ENCODE measurements at regions not wholly inside any gene's neighbourhood (a gene's known extent, or its start where the extent isn't known, plus 50 kb on each side); places are given as distances from the start of the nearest gene placed in this dataset.

GRCh38 chr3:35426366-35426958 is 212.9 kb upstream of the ARPP21 start:
- H3K9ac ChIP-seq (ENCODE audit: low read length): no peak overlapping the region
- no peaks in the 10 kb centered on the region for H4K20me1 ChIP-seq (ENCODE audit: low read depth, low read length)
- H3K79me2 ChIP-seq (ENCODE audit: insufficient read depth, low read length): no peaks in the 10 kb centered on the region
- no peaks in the 10 kb centered on the region for H3K9me3 ChIP-seq (ENCODE audit: insufficient read depth, low read length)
- no peak overlapping the region for H2AFZ ChIP-seq (ENCODE audit: low read depth, low read length, severe bottlenecking)
- no peaks in the 10 kb centered on the region for H3K9me2 ChIP-seq (replicated peaks; ENCODE audit: insufficient read depth, low read length)
- H3K27me3 ChIP-seq (ENCODE audit: low read length): no peaks in the 10 kb centered on the region
- H3K4me3 ChIP-seq (ENCODE audit: insufficient read depth, low read length, poor library complexity, severe bottlenecking): no peak overlapping the region
- no peaks in the 10 kb centered on the region for H3K36me3 ChIP-seq (ENCODE audit: low read length)
- no peaks in the 10 kb centered on the region for H3F3A ChIP-seq (ENCODE audit: insufficient read depth)
- no peak overlapping the region for H3K27ac ChIP-seq (ENCODE audit: low read depth, low read length)
- H3K4me2 ChIP-seq (ENCODE audit: low read depth, low read length, poor library complexity, severe bottlenecking): no peak overlapping the region
- no peak for TF ChIP-seq CTCF (IDR thresholded peaks at IDR 0.05; ENCODE audit: insufficient read depth, low read length, poor library complexity, severe bottlenecking)
- no peak for TF ChIP-seq EZH2phosphoT487 (conservative IDR thresholded peaks at IDR 0.05; ENCODE audit: low read length)

DNA sequence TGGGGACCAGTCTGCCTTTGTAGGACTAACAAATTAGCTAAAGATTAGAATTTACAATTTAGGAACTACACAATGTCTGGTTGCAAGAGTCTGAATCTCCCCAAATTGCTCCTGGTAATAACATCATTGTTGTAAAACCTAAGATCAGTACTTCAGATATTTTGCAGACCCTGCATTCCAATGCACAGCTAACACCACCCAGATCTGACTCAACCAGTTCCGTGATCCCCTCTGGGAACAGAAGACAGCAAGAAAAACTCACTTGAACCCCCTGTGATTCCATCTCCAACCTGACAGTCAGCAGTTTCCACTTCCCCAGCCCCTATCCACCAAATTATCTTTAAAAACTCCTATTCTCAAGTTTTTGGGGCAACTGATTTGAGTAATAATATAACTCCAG is 201.9 kb upstream of the ARPP21 start:
- H3K27ac ChIP-seq (ENCODE audit: low read depth, low read length): no peak overlapping the region
- no peak overlapping the region for H3K9ac ChIP-seq (ENCODE audit: low read length)
- no peaks in the 10 kb centered on the region for H3F3A ChIP-seq (ENCODE audit: insufficient read depth)
- H3K79me2 ChIP-seq (ENCODE audit: insufficient read depth, low read length): no peaks in the 10 kb centered on the region
- no peak overlapping the region for H3K4me2 ChIP-seq (ENCODE audit: low read depth, low read length, poor library complexity, severe bottlenecking)
- no peaks in the 10 kb centered on the region for H3K9me2 ChIP-seq (replicated peaks; ENCODE audit: insufficient read depth, low read length)
- TF ChIP-seq CTCF (IDR thresholded peaks at IDR 0.05; ENCODE audit: insufficient read depth, low read length, poor library complexity, severe bottlenecking): no peak
- TF ChIP-seq EZH2phosphoT487 (conservative IDR thresholded peaks at IDR 0.05; ENCODE audit: low read length): no peak
- no peaks in the 10 kb centered on the region for H4K20me1 ChIP-seq (ENCODE audit: low read depth, low read length)
- no peaks in the 10 kb centered on the region for H3K27me3 ChIP-seq (ENCODE audit: low read length)
- H3K36me3 ChIP-seq (ENCODE audit: low read length): no peaks in the 10 kb centered on the region; the same call in 1 of the 2 replicates
- H3K9me3 ChIP-seq (ENCODE audit: insufficient read depth, low read length): 0 out of 2 replicates have a peak, but pooled peaks cover 3% of the 10 kb centered on the region
- H3K4me3 ChIP-seq (ENCODE audit: insufficient read depth, low read length, poor library complexity, severe bottlenecking): no peak overlapping the region
- H2AFZ ChIP-seq (ENCODE audit: low read depth, low read length, severe bottlenecking): no peak overlapping the region

- TF ChIP-seq EZH2phosphoT487 (conservative IDR thresholded peaks at IDR 0.05; ENCODE audit: low read length): no peak
- TF ChIP-seq CTCF (IDR thresholded peaks at IDR 0.05; ENCODE audit: insufficient read depth, low read length, poor library complexity, severe bottlenecking): no peak
- no peak overlapping the region for H3K27ac ChIP-seq (ENCODE audit: low read depth, low read length)
- H3K9me3 ChIP-seq (ENCODE audit: insufficient read depth, low read length): 0 out of 2 replicates have a peak, but pooled peaks cover 3% of the 10 kb centered on the region
- H3K9ac ChIP-seq (ENCODE audit: low read length): no peak overlapping the region
- no peak overlapping the region for H3K4me3 ChIP-seq (ENCODE audit: insufficient read depth, low read length, poor library complexity, severe bottlenecking)
- no peaks in the 10 kb centered on the region for H3K79me2 ChIP-seq (ENCODE audit: insufficient read depth, low read length)
- H3K36me3 ChIP-seq (ENCODE audit: low read length): no peaks in the 10 kb centered on the region
- no peaks in the 10 kb centered on the region for H4K20me1 ChIP-seq (ENCODE audit: low read depth, low read length)
- H2AFZ ChIP-seq (ENCODE audit: low read depth, low read length, severe bottlenecking): no peak overlapping the region
- H3F3A ChIP-seq (ENCODE audit: insufficient read depth): no peaks in the 10 kb centered on the region
- H3K9me2 ChIP-seq (replicated peaks; ENCODE audit: insufficient read depth, low read length): no peaks in the 10 kb centered on the region
- no peak overlapping the region for H3K4me2 ChIP-seq (ENCODE audit: low read depth, low read length, poor library complexity, severe bottlenecking)
- H3K27me3 ChIP-seq (ENCODE audit: low read length): no peaks in the 10 kb centered on the region
These were observed 201.2 kb upstream of the ARPP21 start for GRCh38 chr3:35438101-35438500.
